ENCODE measurements at regions not wholly inside any gene's neighbourhood (a gene's known extent, or its start where the extent isn't known, plus 50 kb on each side); places are given as distances from the start of the nearest gene placed in this dataset.
"Not testable (repeated sequence)": the region's sequence is repeated elsewhere in the genome, so short reads cannot be mapped to it uniquely, and the experiment has no call there.

DNA sequence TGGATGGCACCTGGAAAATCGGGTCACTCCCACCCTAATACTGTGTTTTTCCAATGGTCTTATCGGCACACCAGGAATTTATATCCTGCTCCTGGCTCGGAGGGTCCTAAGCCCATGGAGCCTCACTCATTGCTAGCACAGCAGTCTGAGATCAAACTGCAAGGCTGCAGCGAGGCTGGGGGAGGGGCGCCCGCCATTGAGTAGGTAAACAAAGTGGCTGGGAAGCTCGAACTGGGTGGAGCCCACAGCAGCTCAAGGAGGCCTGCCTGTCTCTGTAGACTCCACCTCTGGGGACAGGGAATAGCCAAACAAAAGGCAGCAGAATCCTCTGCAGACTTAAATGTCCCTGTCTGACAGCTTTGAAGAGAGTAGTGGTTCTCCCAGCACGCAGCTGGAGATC is 607.0 kb downstream of the LMO7 start:
- DNase-seq; H3K4me2 ChIP-seq; H3K27ac ChIP-seq (ENCODE audit: low read depth in 2 of 2, low read length in 1 of 2); H3K79me2 ChIP-seq (ENCODE audit: insufficient read depth); H4K20me1 ChIP-seq (ENCODE audit: insufficient read depth); H3K9ac ChIP-seq; H3K27me3 ChIP-seq (ENCODE audit: insufficient read depth); POLR2A ChIA-PET; CTCF ChIA-PET; H3K9me2 ChIP-seq; H3K9me3 ChIP-seq; H2AFZ ChIP-seq (ENCODE audit: low read depth); H3K4me1 ChIP-seq (ENCODE audit: control insufficient read depth in 1 of 2, insufficient read depth in 2 of 2, low read depth in 1 of 2, low read length in 1 of 2); H3K36me3 ChIP-seq (replicated peaks in 1 of 2; ENCODE audit: control insufficient read depth in 1 of 2, insufficient read depth in 2 of 2, low read length in 1 of 2); H3K4me3 ChIP-seq (ENCODE audit: low read depth in 2 of 2, low read length in 1 of 2); H3F3A ChIP-seq (replicated peaks; ENCODE audit: insufficient read depth): not testable (repeated sequence)
- WGBS (ENCODE audit: low lambda C conversion rate), result 3% methylated on average over 5 of the region's 8 CpGs

DNA sequence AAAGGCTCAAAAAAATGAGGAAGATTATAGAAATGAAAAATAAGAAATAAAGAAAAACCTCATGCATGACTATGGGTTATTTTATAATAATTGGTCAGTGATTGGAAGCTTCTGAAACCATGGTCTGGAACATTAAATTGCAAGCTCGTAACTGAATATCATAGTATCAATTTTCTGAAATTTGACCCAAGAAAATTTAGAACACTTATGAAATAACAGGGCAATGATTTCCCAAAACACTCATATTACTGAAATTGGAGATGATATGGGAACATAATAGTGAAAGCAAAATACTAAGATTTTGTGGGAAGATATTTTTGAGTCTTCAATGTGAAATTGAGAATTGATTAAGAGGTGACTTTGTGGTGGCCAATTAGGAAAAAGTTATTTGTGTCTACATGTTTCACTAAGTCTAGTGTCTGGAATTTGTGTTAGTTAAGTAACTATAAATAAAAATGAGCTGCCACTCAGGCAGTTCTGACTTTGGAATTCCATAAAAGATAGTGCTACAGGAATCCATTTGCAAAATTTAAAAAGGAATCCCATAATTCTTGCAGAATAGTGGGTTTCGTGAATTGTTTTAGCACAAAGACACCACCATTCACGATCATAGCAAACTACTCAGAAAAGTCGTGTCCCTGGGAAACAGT is 603.0 kb downstream of the LMO7 start:
- no peaks in the 10 kb centered on the region for H3K79me2 ChIP-seq (ENCODE audit: insufficient read depth)
- no peak overlapping the region for H2AFZ ChIP-seq (ENCODE audit: low read depth)
- no peak overlapping the region for H3K9ac ChIP-seq
- CTCF ChIA-PET, result no interaction called here
- 1% methylated on average over 4 of the region's 4 CpGs for WGBS (ENCODE audit: low lambda C conversion rate)
- H3K36me3 ChIP-seq (replicated peaks in 1 of 2; ENCODE audit: control insufficient read depth in 1 of 2, insufficient read depth in 2 of 2, low read length in 1 of 2), result no peaks in the 10 kb centered on the region
- H3K27me3 ChIP-seq (ENCODE audit: insufficient read depth), result no peaks in the 10 kb centered on the region
- no peak for DNase-seq
- POLR2A ChIA-PET, result no interaction called here
- H3K27ac ChIP-seq (ENCODE audit: low read depth in 2 of 2, low read length in 1 of 2), result no peak overlapping the region
- no peak overlapping the region for H3K4me2 ChIP-seq
- no peaks in the 10 kb centered on the region for H3K9me3 ChIP-seq
- H4K20me1 ChIP-seq (ENCODE audit: insufficient read depth), result no peaks in the 10 kb centered on the region
- no peaks in the 10 kb centered on the region for H3F3A ChIP-seq (replicated peaks; ENCODE audit: insufficient read depth)
- no peaks in the 10 kb centered on the region for H3K9me2 ChIP-seq
- no peak overlapping the region for H3K4me3 ChIP-seq (ENCODE audit: low read depth in 2 of 2, low read length in 1 of 2)
- no peak for TF ChIP-seq RAD21 (IDR thresholded peaks at IDR 0.05; ENCODE audit: low read length)
- TF ChIP-seq, protein P1, sequence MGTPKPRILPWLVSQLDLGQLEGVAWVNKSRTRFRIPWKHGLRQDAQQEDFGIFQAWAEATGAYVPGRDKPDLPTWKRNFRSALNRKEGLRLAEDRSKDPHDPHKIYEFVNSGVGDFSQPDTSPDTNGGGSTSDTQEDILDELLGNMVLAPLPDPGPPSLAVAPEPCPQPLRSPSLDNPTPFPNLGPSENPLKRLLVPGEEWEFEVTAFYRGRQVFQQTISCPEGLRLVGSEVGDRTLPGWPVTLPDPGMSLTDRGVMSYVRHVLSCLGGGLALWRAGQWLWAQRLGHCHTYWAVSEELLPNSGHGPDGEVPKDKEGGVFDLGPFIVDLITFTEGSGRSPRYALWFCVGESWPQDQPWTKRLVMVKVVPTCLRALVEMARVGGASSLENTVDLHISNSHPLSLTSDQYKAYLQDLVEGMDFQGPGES (IDR thresholded peaks at IDR 0.05; ENCODE audit: low read depth, low read length), result no peak
- no peak for TF ChIP-seq FOXJ3 (CRISPR knock-in tag; IDR thresholded peaks at IDR 0.05)
- no peak for TF ChIP-seq MXI1 (IDR thresholded peaks at IDR 0.05; ENCODE audit: low read depth, low read length)
- TF ChIP-seq FOXM1 (IDR thresholded peaks at IDR 0.05; ENCODE audit: low read depth), result no peak
- no peak for TF ChIP-seq TCF12 (IDR thresholded peaks at IDR 0.05)
- no peak for TF ChIP-seq ELF1 (IDR thresholded peaks at IDR 0.05)
- TF ChIP-seq, protein P2, sequence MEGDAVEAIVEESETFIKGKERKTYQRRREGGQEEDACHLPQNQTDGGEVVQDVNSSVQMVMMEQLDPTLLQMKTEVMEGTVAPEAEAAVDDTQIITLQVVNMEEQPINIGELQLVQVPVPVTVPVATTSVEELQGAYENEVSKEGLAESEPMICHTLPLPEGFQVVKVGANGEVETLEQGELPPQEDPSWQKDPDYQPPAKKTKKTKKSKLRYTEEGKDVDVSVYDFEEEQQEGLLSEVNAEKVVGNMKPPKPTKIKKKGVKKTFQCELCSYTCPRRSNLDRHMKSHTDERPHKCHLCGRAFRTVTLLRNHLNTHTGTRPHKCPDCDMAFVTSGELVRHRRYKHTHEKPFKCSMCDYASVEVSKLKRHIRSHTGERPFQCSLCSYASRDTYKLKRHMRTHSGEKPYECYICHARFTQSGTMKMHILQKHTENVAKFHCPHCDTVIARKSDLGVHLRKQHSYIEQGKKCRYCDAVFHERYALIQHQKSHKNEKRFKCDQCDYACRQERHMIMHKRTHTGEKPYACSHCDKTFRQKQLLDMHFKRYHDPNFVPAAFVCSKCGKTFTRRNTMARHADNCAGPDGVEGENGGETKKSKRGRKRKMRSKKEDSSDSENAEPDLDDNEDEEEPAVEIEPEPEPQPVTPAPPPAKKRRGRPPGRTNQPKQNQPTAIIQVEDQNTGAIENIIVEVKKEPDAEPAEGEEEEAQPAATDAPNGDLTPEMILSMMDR (IDR thresholded peaks at IDR 0.05), result no peak
- no peak for TF ChIP-seq EP300 (IDR thresholded peaks at IDR 0.05; ENCODE audit: borderline replicate concordance in 1 of 2, low read depth in 1 of 2, low read length in 1 of 2)
- TF ChIP-seq, protein P3, sequence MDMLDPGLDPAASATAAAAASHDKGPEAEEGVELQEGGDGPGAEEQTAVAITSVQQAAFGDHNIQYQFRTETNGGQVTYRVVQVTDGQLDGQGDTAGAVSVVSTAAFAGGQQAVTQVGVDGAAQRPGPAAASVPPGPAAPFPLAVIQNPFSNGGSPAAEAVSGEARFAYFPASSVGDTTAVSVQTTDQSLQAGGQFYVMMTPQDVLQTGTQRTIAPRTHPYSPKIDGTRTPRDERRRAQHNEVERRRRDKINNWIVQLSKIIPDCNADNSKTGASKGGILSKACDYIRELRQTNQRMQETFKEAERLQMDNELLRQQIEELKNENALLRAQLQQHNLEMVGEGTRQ (IDR thresholded peaks at IDR 0.05; ENCODE audit: borderline replicate concordance, low read depth, low read length), result no peak
- TF ChIP-seq RFX5 (IDR thresholded peaks at IDR 0.05; ENCODE audit: low read length), result no peak
- no peaks in the 10 kb centered on the region for H3K4me1 ChIP-seq (ENCODE audit: control insufficient read depth in 1 of 2, insufficient read depth in 2 of 2, low read depth in 1 of 2, low read length in 1 of 2)
